ENCODE measurements at regions not wholly inside any gene's neighbourhood (a gene's known extent, or its start where the extent isn't known, plus 50 kb on each side); places are given as distances from the start of the nearest gene placed in this dataset.

- TF ChIP-seq, protein P1, sequence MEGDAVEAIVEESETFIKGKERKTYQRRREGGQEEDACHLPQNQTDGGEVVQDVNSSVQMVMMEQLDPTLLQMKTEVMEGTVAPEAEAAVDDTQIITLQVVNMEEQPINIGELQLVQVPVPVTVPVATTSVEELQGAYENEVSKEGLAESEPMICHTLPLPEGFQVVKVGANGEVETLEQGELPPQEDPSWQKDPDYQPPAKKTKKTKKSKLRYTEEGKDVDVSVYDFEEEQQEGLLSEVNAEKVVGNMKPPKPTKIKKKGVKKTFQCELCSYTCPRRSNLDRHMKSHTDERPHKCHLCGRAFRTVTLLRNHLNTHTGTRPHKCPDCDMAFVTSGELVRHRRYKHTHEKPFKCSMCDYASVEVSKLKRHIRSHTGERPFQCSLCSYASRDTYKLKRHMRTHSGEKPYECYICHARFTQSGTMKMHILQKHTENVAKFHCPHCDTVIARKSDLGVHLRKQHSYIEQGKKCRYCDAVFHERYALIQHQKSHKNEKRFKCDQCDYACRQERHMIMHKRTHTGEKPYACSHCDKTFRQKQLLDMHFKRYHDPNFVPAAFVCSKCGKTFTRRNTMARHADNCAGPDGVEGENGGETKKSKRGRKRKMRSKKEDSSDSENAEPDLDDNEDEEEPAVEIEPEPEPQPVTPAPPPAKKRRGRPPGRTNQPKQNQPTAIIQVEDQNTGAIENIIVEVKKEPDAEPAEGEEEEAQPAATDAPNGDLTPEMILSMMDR (IDR thresholded peaks at IDR 0.05), result no peak
- TF ChIP-seq POLR2A (IDR thresholded peaks at IDR 0.05), result no peak
Observed at GRCh38 chr12:59086126-59086525, 165.8 kb upstream of the LRIG3 start.

Measured in esophagus squamous epithelium (tissue), 4 donors.